ENCODE measurements at regions not wholly inside any gene's neighbourhood (a gene's known extent, or its start where the extent isn't known, plus 50 kb on each side); places are given as distances from the start of the nearest gene placed in this dataset.

GRCh38 chr5:101942321-101942882 lies 353.7 kb downstream of the SLCO4C1 start:
- FAIRE-seq (no peak), DNase-seq (ENCODE audit: low spot score in 2 of 2) (no peak)

GRCh38 chr5:101937041-101937440 lies 359.0 kb downstream of the SLCO4C1 start:
- DNase-seq (ENCODE audit: low spot score in 2 of 2) (no peak), FAIRE-seq (no peak)

GRCh38 chr5:101935086-101935485 lies 361.0 kb downstream of the SLCO4C1 start:
- DNase-seq (ENCODE audit: low spot score in 2 of 2) (no peak), FAIRE-seq (no peak)

- FAIRE-seq: no peak
Observed at GRCh38 chr5:101932599-101932998, 363.5 kb downstream of the SLCO4C1 start.

GRCh38 chr5:101929628-101930027 lies 366.5 kb downstream of the SLCO4C1 start:
- DNase-seq (ENCODE audit: low spot score in 2 of 2) (no peak), FAIRE-seq (no peak)

More at GRCh38 chr5:101932599-101932998, 363.5 kb downstream of the SLCO4C1 start:
- no peak for DNase-seq (ENCODE audit: low spot score in 2 of 2)

- FAIRE-seq: no peak
- DNase-seq (ENCODE audit: low spot score in 2 of 2): no peak
Observed at GRCh38 chr5:101917166-101917565, 378.9 kb downstream of the SLCO4C1 start.

GRCh38 chr5:101915554-101915953 lies 380.5 kb downstream of the SLCO4C1 start:
- FAIRE-seq: no peak
- no peak for DNase-seq (ENCODE audit: low spot score in 2 of 2)

- FAIRE-seq (no peak), DNase-seq (ENCODE audit: low spot score in 2 of 2) (no peak)
Observed at GRCh38 chr5:101904736-101905135, 391.3 kb downstream of the SLCO4C1 start.

GRCh38 chr5:101897914-101898313 lies 398.2 kb downstream of the SLCO4C1 start:
- DNase-seq (ENCODE audit: low spot score in 2 of 2): no peak
- FAIRE-seq: no peak

- FAIRE-seq: no peak
- no peak for DNase-seq (ENCODE audit: low spot score in 2 of 2)
Observed at GRCh38 chr5:101894985-101895384, 401.1 kb downstream of the SLCO4C1 start.

GRCh38 chr5:101878190-101878589 lies 417.9 kb downstream of the SLCO4C1 start:
- no peak for FAIRE-seq
- no peak for DNase-seq (ENCODE audit: low spot score in 2 of 2)

GRCh38 chr5:101877451-101877850 lies 418.6 kb downstream of the SLCO4C1 start:
- FAIRE-seq (no peak), DNase-seq (ENCODE audit: low spot score in 2 of 2) (no peak)

- FAIRE-seq (no peak), DNase-seq (ENCODE audit: low spot score in 2 of 2) (no peak)
Observed at GRCh38 chr5:101866473-101866872, 429.6 kb downstream of the SLCO4C1 start.

GRCh38 chr5:101860563-101860962 lies 435.5 kb downstream of the SLCO4C1 start:
- FAIRE-seq: no peak

GRCh38 chr5:101860145-101860544 lies 435.9 kb downstream of the SLCO4C1 start:
- FAIRE-seq (no peak), DNase-seq (ENCODE audit: low spot score in 2 of 2) (no peak)

More at GRCh38 chr5:101860563-101860962, 435.5 kb downstream of the SLCO4C1 start:
- no peak for DNase-seq (ENCODE audit: low spot score in 2 of 2)

- no peak for FAIRE-seq
- no peak for DNase-seq (ENCODE audit: low spot score in 2 of 2)
Observed at GRCh38 chr5:101846496-101846895, 449.6 kb downstream of the SLCO4C1 start.

- FAIRE-seq (no peak), DNase-seq (ENCODE audit: low spot score in 2 of 2) (no peak)
Observed at GRCh38 chr5:101843055-101843454, 453.0 kb downstream of the SLCO4C1 start.

- no peak for FAIRE-seq
- DNase-seq (ENCODE audit: low spot score in 2 of 2): no peak
Observed at GRCh38 chr5:101838435-101838834, 457.6 kb downstream of the SLCO4C1 start.

GRCh38 chr5:101829255-101829654 lies 466.8 kb downstream of the SLCO4C1 start:
- DNase-seq (ENCODE audit: low spot score in 2 of 2): no peak
- no peak for FAIRE-seq

- no peak for DNase-seq (ENCODE audit: low spot score in 2 of 2)
- FAIRE-seq: no peak
Observed at GRCh38 chr5:101811466-101811865, 484.6 kb downstream of the SLCO4C1 start.

GRCh38 chr5:101806410-101806809 lies 489.7 kb downstream of the SLCO4C1 start:
- FAIRE-seq: no peak

GRCh38 chr5:101796427-101796826 lies 499.7 kb downstream of the SLCO4C1 start:
- DNase-seq (ENCODE audit: low spot score in 2 of 2) (no peak), FAIRE-seq (no peak)

More at GRCh38 chr5:101806410-101806809, 489.7 kb downstream of the SLCO4C1 start:
- no peak for DNase-seq (ENCODE audit: low spot score in 2 of 2)

- no peak for FAIRE-seq
- DNase-seq (ENCODE audit: low spot score in 2 of 2): no peak
Observed at GRCh38 chr5:101788797-101789196, 507.3 kb downstream of the SLCO4C1 start.

All from frontal cortex (tissue), 3 donors.